SK-N-SH (cell line): ENCODE measurements at regions not wholly inside any gene's neighbourhood (a gene's known extent, or its start where the extent isn't known, plus 50 kb on each side); places are given as distances from the start of the nearest gene placed in this dataset.

ENCODE experiments used
- CTCF ChIA-PET: fragments of 300-600, 350-600 bp; formaldehyde crosslinking; extraction: SDS; loops from one replicate; lab custom pipeline; 2021; lab: Yijun Ruan, JAX
- POLR2A ChIA-PET: fragments of 350-600 bp; sonication (Branson Sonifier 250); formaldehyde crosslinking; extraction: SDS; loops from one replicate; lab custom pipeline; 2020; ENCODE audit warnings: antibody characterized with exemption, inconsistent platforms; lab: Yijun Ruan, JAX
- DNase-seq: peaks from one replicate; pipeline ENCODE4 v3.0.0; 2012
- H2AFZ ChIP-seq: fragments of 200-600 bp; sonication (generic); 2 replicates; pipeline ENCODE4 v1.8.1; 2016; ENCODE audit warnings: antibody characterized with exemption, mild to moderate bottlenecking, low read depth
- H3F3A ChIP-seq: fragments of 200-600 bp; sonication (generic); replicated peaks from 2 replicates; pipeline ENCODE3; 2016; ENCODE audit warnings: antibody characterized with exemption, mild to moderate bottlenecking; ENCODE audit not compliant: insufficient read depth
- H3K27ac ChIP-seq, 2 experiments: fragments of 200-500 bp in 1 of 2; fragments of 200-600 bp in 1 of 2; sonication (Bioruptor generic) in 1 of 2; sonication (generic), shearing (Covaris generic) in 1 of 2; 2 replicates each; pipeline versions ENCODE4 v1.5.1 to v1.6.1; 2014 to 2016; ENCODE audit warnings: low read depth in 2 of 2, inconsistent platforms in 1 of 2, low read length in 1 of 2, mild to moderate bottlenecking in 1 of 2, mixed read lengths in 1 of 2
- H3K27me3 ChIP-seq: fragments of 200-600 bp; sonication (generic), shearing (Covaris generic); 2 replicates; pipeline ENCODE4 v1.6.1; 2016; ENCODE audit warnings: mixed run types; ENCODE audit not compliant: insufficient read depth
- H3K36me3 ChIP-seq, 2 experiments: fragments of 200-500 bp in 1 of 2; fragments of 200-600 bp in 1 of 2; sonication (Bioruptor generic) in 1 of 2; sonication (generic) in 1 of 2; replicated peaks in 1 of 2; 2 replicates each; pipeline versions ENCODE3 to v1.5.1; 2014 to 2016; ENCODE audit warnings: low read length in 1 of 2, mild to moderate bottlenecking in 1 of 2; ENCODE audit not compliant: insufficient read depth in 2 of 2, control insufficient read depth in 1 of 2
- H3K4me1 ChIP-seq, 2 experiments: fragments of 200-500 bp in 1 of 2; fragments of 200-600 bp in 1 of 2; sonication (Bioruptor generic) in 1 of 2; sonication (generic), shearing (Covaris generic) in 1 of 2; 2 replicates each; pipeline versions ENCODE4 v1.5.1 to v1.6.1; 2014 to 2016; ENCODE audit warnings: low read depth in 1 of 2, low read length in 1 of 2, mixed run types in 1 of 2; ENCODE audit not compliant: insufficient read depth in 2 of 2, control insufficient read depth in 1 of 2
- H3K4me2 ChIP-seq: fragments of 200-600 bp; sonication (generic), shearing (Covaris generic); 2 replicates; pipeline ENCODE4 v1.6.1; 2017; ENCODE audit warnings: mixed run types
- H3K4me3 ChIP-seq, 2 experiments: fragments of 200-500 bp in 1 of 2; fragments of 200-600 bp in 1 of 2; sonication (Bioruptor generic) in 1 of 2; sonication (generic), shearing (Covaris generic) in 1 of 2; 2 replicates each; pipeline versions ENCODE4 v1.5.1 to v1.8.1; 2014 to 2016; ENCODE audit warnings: low read depth in 2 of 2, inconsistent platforms in 1 of 2, low read length in 1 of 2, mild to moderate bottlenecking in 1 of 2, mixed read lengths in 1 of 2, moderate library complexity in 1 of 2
- H3K79me2 ChIP-seq: fragments of 200-600 bp; sonication (generic); 2 replicates; pipeline ENCODE4 v1.8.1; 2017; ENCODE audit warnings: mild to moderate bottlenecking; ENCODE audit not compliant: insufficient read depth
- H3K9ac ChIP-seq: fragments of 200-600 bp; sonication (generic); 2 replicates; pipeline ENCODE4 v1.6.1; 2017; ENCODE audit warnings: mixed run types
- H3K9me2 ChIP-seq: fragments of 200-600 bp; sonication (generic); 2 replicates; pipeline ENCODE4 v1.6.1; 2017; ENCODE audit warnings: mixed run types
- H3K9me3 ChIP-seq: fragments of 200-600 bp; sonication (generic); 2 replicates; pipeline ENCODE4 v1.6.1; 2017; ENCODE audit warnings: mixed run types, mild to moderate bottlenecking, moderate library complexity
- H4K20me1 ChIP-seq: fragments of 200-600 bp; sonication (generic); 2 replicates; pipeline ENCODE4 v1.6.1; 2017; ENCODE audit warnings: mild to moderate bottlenecking, mixed run types; ENCODE audit not compliant: insufficient read depth
- ELF1 ChIP-seq: IDR thresholded peaks from 2 replicates; pipeline ENCODE4 v1.4.0; 2012
- FOSL2 ChIP-seq: IDR thresholded peaks from 2 replicates; pipeline ENCODE4 v1.4.0; 2012; ENCODE audit warnings: low read depth, mild to moderate bottlenecking, moderate library complexity, borderline replicate concordance
- FOXJ3 ChIP-seq: sonication (generic); formaldehyde crosslinking; IDR thresholded peaks from 2 replicates; pipeline ENCODE4 v1.5.1; 2020; ENCODE audit warnings: mild to moderate bottlenecking, missing genetic modification reagents
- GABPA ChIP-seq: IDR thresholded peaks from 2 replicates; pipeline ENCODE4 v1.4.0; 2012; ENCODE audit warnings: low read depth, mild to moderate bottlenecking
- MEF2A ChIP-seq: IDR thresholded peaks from 2 replicates; pipeline ENCODE4 v1.4.0; 2012; ENCODE audit warnings: low read depth, borderline replicate concordance
- MXI1 ChIP-seq: IDR thresholded peaks from 2 replicates; pipeline ENCODE4 v1.6.1; 2012; ENCODE audit warnings: mild to moderate bottlenecking, low read depth, low read length, improper control_type of control experiment
- NFIC ChIP-seq: IDR thresholded peaks from 2 replicates; pipeline ENCODE4 v1.4.0; 2012; ENCODE audit warnings: borderline replicate concordance
- NRF1 ChIP-seq: IDR thresholded peaks from 2 replicates; pipeline ENCODE4 v1.6.1; 2012; ENCODE audit warnings: low read depth, mild to moderate bottlenecking, low read length
- RAD21 ChIP-seq: IDR thresholded peaks from 2 replicates; pipeline ENCODE4 v1.6.1; 2012; ENCODE audit warnings: mild to moderate bottlenecking, low read length
- RFX5 ChIP-seq: IDR thresholded peaks from 2 replicates; pipeline ENCODE4 v1.6.1; 2012; ENCODE audit warnings: mild to moderate bottlenecking, improper control_type of control experiment, low read length
- RXRA ChIP-seq: IDR thresholded peaks from 2 replicates; pipeline ENCODE4 v1.4.0; 2012; ENCODE audit warnings: low read depth, mild to moderate bottlenecking, borderline replicate concordance
- SIN3A ChIP-seq: IDR thresholded peaks from 2 replicates; pipeline ENCODE4 v1.6.1; 2012; ENCODE audit warnings: low read depth, mild to moderate bottlenecking, low read length, moderate library complexity, borderline replicate concordance
- SMC3 ChIP-seq: IDR thresholded peaks from 2 replicates; pipeline ENCODE4 v1.6.1; 2012; ENCODE audit warnings: low read depth, low read length, improper control_type of control experiment
- TEAD4 ChIP-seq: IDR thresholded peaks from 2 replicates; pipeline ENCODE4 v1.4.0; 2012; ENCODE audit warnings: mild to moderate bottlenecking, borderline replicate concordance; ENCODE audit not compliant: insufficient read depth
- TF ChIP-seq, protein P1 (sequence below): fragments of 150-350 bp; IDR thresholded peaks from 2 replicates; pipeline ENCODE4 v1.6.1; 2016; ENCODE audit warnings: mild to moderate bottlenecking, low read depth, low read length
- TF ChIP-seq, protein P2 (sequence below): fragments of 150-350 bp; IDR thresholded peaks from 2 replicates; pipeline ENCODE4 v1.6.1; 2017; ENCODE audit warnings: antibody characterized with exemption, low read length, low read depth, borderline replicate concordance
- TF ChIP-seq, protein P3 (sequence below): IDR thresholded peaks from 2 replicates; pipeline ENCODE4 v1.4.0; 2012; ENCODE audit warnings: low read depth
- TF ChIP-seq, protein P4 (sequence below): IDR thresholded peaks from 2 replicates; pipeline ENCODE4 v1.4.0; 2012; ENCODE audit warnings: low read depth, borderline replicate concordance

DNA sequence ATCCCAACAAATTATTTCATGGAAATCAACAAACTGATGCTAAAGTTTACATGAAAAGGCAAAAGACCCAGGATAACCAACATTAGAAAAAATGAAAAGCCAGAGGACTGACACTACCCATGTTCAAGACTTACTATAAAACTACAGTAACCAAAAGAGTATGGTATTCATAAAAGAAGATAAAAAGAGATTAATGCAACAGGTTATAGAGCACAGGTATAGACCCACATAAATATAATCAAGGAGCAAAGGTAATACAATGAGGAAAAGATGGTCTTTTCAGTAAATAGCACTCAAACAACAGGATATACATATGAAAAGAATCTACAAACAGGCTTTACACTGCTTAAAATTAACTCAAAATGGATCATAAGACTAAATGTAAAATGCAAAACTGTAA is 1342.7 kb downstream of the UQCRFS1 start:
- Histone ChIP-seq H3K79me2 (no peaks in the 10 kb centered on the region), H3F3A (no peaks in the 10 kb centered on the region), H3K27ac (no peak overlapping the region), H3K4me2 (no peak overlapping the region), H2AFZ (no peak overlapping the region), H3K27me3 (no peaks in the 10 kb centered on the region), H3K9ac (no peak overlapping the region), H4K20me1 (no peaks in the 10 kb centered on the region), H3K9me3 (no peaks in the 10 kb centered on the region), H3K4me3 (no peak overlapping the region), H3K9me2 (no peaks in the 10 kb centered on the region), H3K36me3 (no peaks in the 10 kb centered on the region), H3K4me1 (no peaks in the 10 kb centered on the region)
- no peak for DNase-seq
- ChIA-PET POLR2A (no interaction called here), CTCF (no interaction called here)
- TF ChIP-seq FOSL2, result no peak
- TF ChIP-seq, protein P1, sequence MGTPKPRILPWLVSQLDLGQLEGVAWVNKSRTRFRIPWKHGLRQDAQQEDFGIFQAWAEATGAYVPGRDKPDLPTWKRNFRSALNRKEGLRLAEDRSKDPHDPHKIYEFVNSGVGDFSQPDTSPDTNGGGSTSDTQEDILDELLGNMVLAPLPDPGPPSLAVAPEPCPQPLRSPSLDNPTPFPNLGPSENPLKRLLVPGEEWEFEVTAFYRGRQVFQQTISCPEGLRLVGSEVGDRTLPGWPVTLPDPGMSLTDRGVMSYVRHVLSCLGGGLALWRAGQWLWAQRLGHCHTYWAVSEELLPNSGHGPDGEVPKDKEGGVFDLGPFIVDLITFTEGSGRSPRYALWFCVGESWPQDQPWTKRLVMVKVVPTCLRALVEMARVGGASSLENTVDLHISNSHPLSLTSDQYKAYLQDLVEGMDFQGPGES, result no peak
- no peak for TF ChIP-seq RAD21

DNA sequence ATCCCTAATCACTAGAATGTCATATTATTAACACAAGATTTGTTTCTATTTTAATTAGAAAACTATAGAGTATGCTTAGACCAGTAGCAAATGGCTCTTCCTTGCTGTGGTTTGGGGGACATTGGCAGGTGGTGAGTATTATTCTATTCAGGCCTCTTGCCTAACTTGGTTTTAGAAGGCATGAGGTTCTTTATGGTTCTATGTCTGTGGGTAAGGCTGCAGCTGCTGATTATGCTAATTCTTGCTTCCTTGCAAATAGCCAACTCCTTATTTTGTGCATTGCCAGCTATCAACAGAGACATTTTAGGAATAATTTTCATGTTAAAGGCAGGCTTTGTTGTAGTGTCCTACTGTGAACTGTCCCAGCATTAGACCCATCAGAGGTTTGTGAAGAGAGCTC is 1344.9 kb downstream of the UQCRFS1 start:
- Histone ChIP-seq H3K4me3 (no peak overlapping the region), H3K27ac (no peak overlapping the region), H4K20me1 (no peaks in the 10 kb centered on the region), H3K27me3 (no peaks in the 10 kb centered on the region), H3K9me3 (no peaks in the 10 kb centered on the region), H3K4me2 (no peak overlapping the region), H2AFZ (no peak overlapping the region), H3K4me1 (no peaks in the 10 kb centered on the region), H3K79me2 (no peaks in the 10 kb centered on the region), H3F3A (no peaks in the 10 kb centered on the region), H3K9me2 (no peaks in the 10 kb centered on the region), H3K9ac (no peak overlapping the region), H3K36me3 (no peaks in the 10 kb centered on the region)
- CTCF ChIA-PET, result no interaction called here
- POLR2A ChIA-PET, result no interaction called here
- TF ChIP-seq TEAD4 (no peak), NFIC (no peak), RAD21 (no peak), ELF1 (no peak), RFX5 (no peak), MXI1 (no peak), FOXJ3 (CRISPR knock-in tag) (no peak), RXRA (no peak), GABPA (no peak), SIN3A (no peak), MEF2A (no peak), NRF1 (no peak), SMC3 (no peak)
- TF ChIP-seq, protein P2, sequence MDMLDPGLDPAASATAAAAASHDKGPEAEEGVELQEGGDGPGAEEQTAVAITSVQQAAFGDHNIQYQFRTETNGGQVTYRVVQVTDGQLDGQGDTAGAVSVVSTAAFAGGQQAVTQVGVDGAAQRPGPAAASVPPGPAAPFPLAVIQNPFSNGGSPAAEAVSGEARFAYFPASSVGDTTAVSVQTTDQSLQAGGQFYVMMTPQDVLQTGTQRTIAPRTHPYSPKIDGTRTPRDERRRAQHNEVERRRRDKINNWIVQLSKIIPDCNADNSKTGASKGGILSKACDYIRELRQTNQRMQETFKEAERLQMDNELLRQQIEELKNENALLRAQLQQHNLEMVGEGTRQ, result no peak
- TF ChIP-seq, protein P1, result no peak
- TF ChIP-seq, protein P3, sequence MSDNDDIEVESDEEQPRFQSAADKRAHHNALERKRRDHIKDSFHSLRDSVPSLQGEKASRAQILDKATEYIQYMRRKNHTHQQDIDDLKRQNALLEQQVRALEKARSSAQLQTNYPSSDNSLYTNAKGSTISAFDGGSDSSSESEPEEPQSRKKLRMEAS, result no peak
- TF ChIP-seq, protein P4, sequence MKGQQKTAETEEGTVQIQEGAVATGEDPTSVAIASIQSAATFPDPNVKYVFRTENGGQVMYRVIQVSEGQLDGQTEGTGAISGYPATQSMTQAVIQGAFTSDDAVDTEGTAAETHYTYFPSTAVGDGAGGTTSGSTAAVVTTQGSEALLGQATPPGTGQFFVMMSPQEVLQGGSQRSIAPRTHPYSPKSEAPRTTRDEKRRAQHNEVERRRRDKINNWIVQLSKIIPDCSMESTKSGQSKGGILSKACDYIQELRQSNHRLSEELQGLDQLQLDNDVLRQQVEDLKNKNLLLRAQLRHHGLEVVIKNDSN, result no peak
- no peak for DNase-seq
